GM06990 (cell line): ENCODE measurements at regions not wholly inside any gene's neighbourhood (a gene's known extent, or its start where the extent isn't known, plus 50 kb on each side); places are given as distances from the start of the nearest gene placed in this dataset.

ENCODE experiments used
- DNase-seq: peaks from one replicate; pipeline ENCODE4 v3.0.0-alpha.2; 2011; ENCODE audit not compliant: insufficient read length; ENCODE audit errors: extremely low read depth
- H3K27me3 ChIP-seq: replicated peaks from 2 replicates; pipeline ENCODE4 v1.6.0; 2011; ENCODE audit warnings: low read length; ENCODE audit not compliant: control insufficient read depth, insufficient read depth
- H3K36me3 ChIP-seq: 2 replicates; pipeline ENCODE4 v1.5.1; 2011; ENCODE audit warnings: low read length; ENCODE audit not compliant: control insufficient read depth, insufficient read depth
- H3K4me3 ChIP-seq: replicated peaks from 2 replicates; pipeline ENCODE4 v1.5.1; 2011; ENCODE audit warnings: low read depth, mild to moderate bottlenecking, control low read depth, low read length
- TF ChIP-seq, protein P1 (sequence below): IDR thresholded peaks from 2 replicates; pipeline ENCODE4 v1.5.1; 2011; ENCODE audit warnings: low read length, control low read depth, mild to moderate bottlenecking, inconsistent platforms; ENCODE audit not compliant: insufficient read depth, poor library complexity, severe bottlenecking

DNA sequence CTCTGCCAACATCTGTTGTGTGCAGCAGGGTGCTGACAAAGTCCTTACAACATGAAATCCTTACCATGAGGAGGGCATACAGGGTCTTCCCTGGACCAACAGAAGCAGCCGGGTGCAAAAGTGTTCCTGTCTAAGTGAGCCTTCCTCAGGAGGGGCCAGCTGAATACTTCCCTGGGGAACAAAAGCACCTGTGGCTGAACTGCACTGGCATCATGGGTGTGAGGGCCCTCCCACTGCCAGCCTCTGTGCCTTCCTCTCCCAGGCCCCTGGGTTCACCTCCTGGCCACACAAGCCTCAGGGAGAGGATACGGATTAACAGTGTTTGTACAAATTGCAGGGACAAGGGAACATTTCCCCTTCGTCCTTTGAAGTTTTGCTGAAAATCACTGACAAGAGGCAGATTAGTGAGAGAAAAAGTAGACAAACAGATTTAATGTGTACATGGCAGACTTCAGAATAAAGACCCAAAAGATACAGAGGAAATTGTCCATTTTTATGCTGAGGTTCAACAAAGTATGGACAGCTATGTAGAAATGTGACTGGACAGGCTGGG lies 91.0 kb upstream of the PPM1J start:
- H3K4me3 ChIP-seq, result no peak overlapping the region
- TF ChIP-seq, protein P1, sequence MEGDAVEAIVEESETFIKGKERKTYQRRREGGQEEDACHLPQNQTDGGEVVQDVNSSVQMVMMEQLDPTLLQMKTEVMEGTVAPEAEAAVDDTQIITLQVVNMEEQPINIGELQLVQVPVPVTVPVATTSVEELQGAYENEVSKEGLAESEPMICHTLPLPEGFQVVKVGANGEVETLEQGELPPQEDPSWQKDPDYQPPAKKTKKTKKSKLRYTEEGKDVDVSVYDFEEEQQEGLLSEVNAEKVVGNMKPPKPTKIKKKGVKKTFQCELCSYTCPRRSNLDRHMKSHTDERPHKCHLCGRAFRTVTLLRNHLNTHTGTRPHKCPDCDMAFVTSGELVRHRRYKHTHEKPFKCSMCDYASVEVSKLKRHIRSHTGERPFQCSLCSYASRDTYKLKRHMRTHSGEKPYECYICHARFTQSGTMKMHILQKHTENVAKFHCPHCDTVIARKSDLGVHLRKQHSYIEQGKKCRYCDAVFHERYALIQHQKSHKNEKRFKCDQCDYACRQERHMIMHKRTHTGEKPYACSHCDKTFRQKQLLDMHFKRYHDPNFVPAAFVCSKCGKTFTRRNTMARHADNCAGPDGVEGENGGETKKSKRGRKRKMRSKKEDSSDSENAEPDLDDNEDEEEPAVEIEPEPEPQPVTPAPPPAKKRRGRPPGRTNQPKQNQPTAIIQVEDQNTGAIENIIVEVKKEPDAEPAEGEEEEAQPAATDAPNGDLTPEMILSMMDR, result no peak
- no peak for DNase-seq
- no peaks in the 10 kb centered on the region; the same call in 1 of the 2 replicates for H3K27me3 ChIP-seq
- H3K36me3 ChIP-seq, result no peaks in the 10 kb centered on the region

DNA sequence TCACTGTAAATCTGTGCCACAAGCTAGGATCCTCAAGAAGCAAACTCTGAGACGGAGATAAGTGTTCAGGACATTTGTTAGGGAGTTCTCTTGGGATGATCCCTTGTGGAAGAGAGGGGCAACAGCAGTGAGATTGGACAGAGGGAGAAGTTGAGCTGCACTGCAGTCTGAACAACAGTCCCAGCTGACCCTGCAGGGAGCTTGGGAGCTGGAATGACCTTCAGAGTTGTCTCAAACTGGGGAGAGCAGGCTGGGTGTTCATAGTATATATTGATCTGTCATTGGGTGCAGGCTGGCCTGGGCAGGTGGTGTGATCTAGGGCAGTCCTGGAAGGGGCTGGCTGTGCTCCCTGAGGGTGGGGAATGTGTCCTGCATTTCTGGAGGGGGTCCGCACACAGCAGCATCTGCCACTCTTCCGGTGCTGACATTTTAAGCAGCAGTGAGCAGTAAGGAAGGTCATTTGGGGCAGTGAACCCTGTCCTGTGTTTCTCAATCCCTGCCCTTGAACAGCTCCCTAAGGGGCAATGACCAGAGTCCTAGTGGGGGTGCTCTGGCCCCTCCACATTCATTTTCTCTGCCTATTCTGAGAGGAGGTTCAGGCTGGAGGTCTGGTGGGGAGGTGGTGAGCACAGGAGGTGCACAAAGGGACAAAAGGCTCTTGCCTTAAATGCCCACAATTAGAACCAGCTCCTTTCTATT lies 90.2 kb upstream of the PPM1J start:
- TF ChIP-seq, protein P1, result no peak
- DNase-seq, result no peak
- Histone ChIP-seq H3K4me3 (no peak overlapping the region), H3K27me3 (no peaks in the 10 kb centered on the region; the same call in 1 of the 2 replicates), H3K36me3 (no peaks in the 10 kb centered on the region)

DNA sequence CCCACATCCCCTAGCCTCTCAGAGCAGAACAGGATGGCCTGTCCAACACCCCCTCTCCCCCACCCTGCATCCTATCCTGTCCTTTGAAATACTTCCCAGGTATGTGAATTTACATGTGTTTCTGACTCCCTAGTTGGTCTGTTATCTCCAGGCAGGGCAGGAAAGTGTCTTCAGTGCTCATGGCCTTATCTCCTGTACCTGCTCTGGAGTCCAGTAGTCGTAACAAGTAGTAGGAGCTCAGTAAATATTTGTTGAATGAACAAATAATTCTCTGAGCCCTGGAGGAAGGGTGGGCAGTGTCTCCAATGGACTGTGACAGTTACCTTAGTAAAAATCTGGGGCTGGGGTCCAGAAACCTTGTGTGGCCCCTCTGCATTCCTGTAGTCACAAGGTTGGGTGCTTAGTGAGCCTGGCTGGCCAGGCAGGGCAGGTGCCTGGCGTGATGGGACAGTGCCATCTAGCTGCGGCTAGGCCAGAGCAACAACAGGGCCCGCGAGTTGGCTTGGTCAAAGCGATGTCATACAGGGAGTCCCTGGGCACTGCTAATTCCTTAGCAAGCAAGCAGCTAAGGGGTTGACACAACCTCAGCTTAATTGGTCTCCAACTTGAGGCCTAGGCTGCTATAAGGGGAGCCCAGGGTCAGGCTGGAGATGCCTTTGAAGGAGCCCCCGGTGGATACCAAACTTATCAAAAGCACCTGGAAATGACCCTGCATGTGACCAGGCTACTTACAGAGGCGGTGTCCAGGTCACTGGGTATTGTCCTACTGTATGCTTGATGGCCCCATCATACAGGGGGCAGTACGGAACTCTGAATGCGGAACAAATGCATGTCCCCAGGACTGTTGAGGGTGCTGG lies 89.0 kb upstream of the PPM1J start:
- H3K36me3 ChIP-seq, result no peaks in the 10 kb centered on the region
- DNase-seq, result peak; percentile 46

DNA sequence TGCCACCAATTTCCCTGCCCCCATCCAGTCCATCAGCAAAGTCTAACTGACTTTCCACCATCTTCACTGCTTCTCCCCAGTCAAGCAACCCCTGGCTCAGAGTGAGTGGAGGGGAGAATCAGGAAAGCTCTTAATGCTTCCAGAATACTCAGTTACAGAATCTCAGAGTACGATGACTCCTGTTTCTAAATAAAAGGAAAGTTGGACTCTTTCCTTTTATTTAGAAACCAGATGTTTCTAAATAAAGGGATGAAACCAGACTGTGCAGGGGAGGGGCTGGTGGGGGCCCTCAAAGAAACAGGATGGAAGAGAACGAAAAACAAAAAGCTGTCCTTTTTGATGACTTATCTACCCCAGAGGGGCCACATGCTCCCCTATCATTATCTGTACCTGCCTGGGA lies 85.2 kb upstream of the PPM1J start:
- TF ChIP-seq, protein P1, result no peak
- Histone ChIP-seq H3K4me3 (no peak overlapping the region), H3K27me3 (no peaks in the 10 kb centered on the region; the same call in 1 of the 2 replicates), H3K36me3 (no peaks in the 10 kb centered on the region)
- no peak for DNase-seq

More for the DNA sequence above, 89.0 kb upstream of the PPM1J start:
- no peaks in the 10 kb centered on the region; the same call in 1 of the 2 replicates for H3K27me3 ChIP-seq
- no peak overlapping the region for H3K4me3 ChIP-seq
- TF ChIP-seq, protein P1, result peak; percentile 91

DNA sequence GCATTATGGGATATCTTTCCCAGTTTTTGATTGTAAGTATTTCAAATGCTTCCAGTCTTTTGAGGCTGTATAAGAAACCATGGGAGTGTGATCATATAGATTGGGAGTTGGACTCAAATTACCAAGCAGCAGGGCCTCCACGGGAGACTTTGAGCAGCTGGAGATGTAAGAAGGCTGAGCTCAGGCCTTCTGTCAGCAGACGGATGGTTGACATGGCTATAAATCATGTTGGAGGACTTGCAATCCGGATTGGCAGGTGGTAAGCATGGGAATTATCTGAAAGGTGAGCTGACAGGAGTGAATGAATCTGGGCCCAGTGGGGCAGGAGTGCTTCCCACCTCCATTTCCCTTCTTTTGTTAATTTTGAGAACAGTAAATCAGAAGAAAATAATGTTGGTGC lies 83.2 kb upstream of the PPM1J start:
- H3K27me3 ChIP-seq, result no peaks in the 10 kb centered on the region; the same call in 1 of the 2 replicates
- no peak for DNase-seq
- no peaks in the 10 kb centered on the region for H3K36me3 ChIP-seq
- TF ChIP-seq, protein P1, result no peak
- no peak overlapping the region for H3K4me3 ChIP-seq
